ENCODE measurements at regions not wholly inside any gene's neighbourhood (a gene's known extent, or its start where the extent isn't known, plus 50 kb on each side); places are given as distances from the start of the nearest gene placed in this dataset.

DNA sequence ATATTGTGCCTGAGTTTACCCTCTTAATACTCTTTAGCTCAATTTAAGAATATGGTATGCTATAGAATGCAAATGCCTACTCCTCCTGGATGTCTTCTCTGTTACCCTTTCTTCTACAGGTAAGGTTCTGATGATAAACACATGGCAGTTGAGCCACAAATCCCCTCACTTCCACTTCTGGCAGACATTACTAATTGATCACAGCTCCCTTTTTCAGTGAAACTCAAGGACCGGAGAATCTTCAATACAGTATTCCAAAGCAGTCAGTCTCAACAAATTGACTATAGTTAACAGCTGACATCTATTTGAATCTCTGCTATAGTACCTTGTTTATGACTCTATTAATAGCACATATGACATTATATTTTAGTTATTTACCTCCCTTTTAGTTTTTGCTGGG is 232.1 kb upstream of the ADAMTS9 start:
- Mint-ChIP-seq H3K27ac (ENCODE audit: unreplicated experiment) (no peak overlapping the region), H3K27me3 (ENCODE audit: low read depth) (no peaks in the 10 kb centered on the region), H3K9me3 (ENCODE audit: low read depth) (peaks cover 2% of the 10 kb centered on the region), H3K36me3 (ENCODE audit: low read depth) (no peaks in the 10 kb centered on the region), H3K4me3 (ENCODE audit: unreplicated experiment) (no peak overlapping the region), H3K4me1 (ENCODE audit: low read depth) (peaks cover 9% of the 10 kb centered on the region)
- TF ChIP-seq, protein P1, sequence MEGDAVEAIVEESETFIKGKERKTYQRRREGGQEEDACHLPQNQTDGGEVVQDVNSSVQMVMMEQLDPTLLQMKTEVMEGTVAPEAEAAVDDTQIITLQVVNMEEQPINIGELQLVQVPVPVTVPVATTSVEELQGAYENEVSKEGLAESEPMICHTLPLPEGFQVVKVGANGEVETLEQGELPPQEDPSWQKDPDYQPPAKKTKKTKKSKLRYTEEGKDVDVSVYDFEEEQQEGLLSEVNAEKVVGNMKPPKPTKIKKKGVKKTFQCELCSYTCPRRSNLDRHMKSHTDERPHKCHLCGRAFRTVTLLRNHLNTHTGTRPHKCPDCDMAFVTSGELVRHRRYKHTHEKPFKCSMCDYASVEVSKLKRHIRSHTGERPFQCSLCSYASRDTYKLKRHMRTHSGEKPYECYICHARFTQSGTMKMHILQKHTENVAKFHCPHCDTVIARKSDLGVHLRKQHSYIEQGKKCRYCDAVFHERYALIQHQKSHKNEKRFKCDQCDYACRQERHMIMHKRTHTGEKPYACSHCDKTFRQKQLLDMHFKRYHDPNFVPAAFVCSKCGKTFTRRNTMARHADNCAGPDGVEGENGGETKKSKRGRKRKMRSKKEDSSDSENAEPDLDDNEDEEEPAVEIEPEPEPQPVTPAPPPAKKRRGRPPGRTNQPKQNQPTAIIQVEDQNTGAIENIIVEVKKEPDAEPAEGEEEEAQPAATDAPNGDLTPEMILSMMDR (IDR thresholded peaks at IDR 0.05), result no peak
- no peak for DNase-seq (ENCODE audit: low spot score)

- Mint-ChIP-seq H3K9me3 (ENCODE audit: low read depth) (no peaks in the 10 kb centered on the region), H3K27ac (ENCODE audit: unreplicated experiment) (no peak overlapping the region), H3K4me3 (ENCODE audit: unreplicated experiment) (no peak overlapping the region), H3K4me1 (ENCODE audit: low read depth) (peaks cover 9% of the 10 kb centered on the region), H3K27me3 (ENCODE audit: low read depth) (no peaks in the 10 kb centered on the region), H3K36me3 (ENCODE audit: low read depth) (no peaks in the 10 kb centered on the region)
- TF ChIP-seq, protein P1 (IDR thresholded peaks at IDR 0.05), result no peak
- no peak for DNase-seq (ENCODE audit: low spot score)
Observed at GRCh38 chr3:64918989-64919388, 231.2 kb upstream of the ADAMTS9 start.

- Mint-ChIP-seq H3K4me1 (ENCODE audit: low read depth) (peaks cover 9% of the 10 kb centered on the region), H3K27ac (ENCODE audit: unreplicated experiment) (no peak overlapping the region), H3K27me3 (ENCODE audit: low read depth) (no peaks in the 10 kb centered on the region), H3K9me3 (ENCODE audit: low read depth) (no peaks in the 10 kb centered on the region), H3K36me3 (ENCODE audit: low read depth) (no peaks in the 10 kb centered on the region), H3K4me3 (ENCODE audit: unreplicated experiment) (no peak overlapping the region)
- DNase-seq (ENCODE audit: low spot score), result no peak
- TF ChIP-seq, protein P1 (IDR thresholded peaks at IDR 0.05), result no peak
Observed at GRCh38 chr3:64917914-64918453, 230.2 kb upstream of the ADAMTS9 start.

GRCh38 chr3:64916937-64917336 is 229.1 kb upstream of the ADAMTS9 start:
- Mint-ChIP-seq H3K27ac (ENCODE audit: unreplicated experiment) (no peak overlapping the region), H3K27me3 (ENCODE audit: low read depth) (no peaks in the 10 kb centered on the region), H3K9me3 (ENCODE audit: low read depth) (peaks cover 2% of the 10 kb centered on the region), H3K4me1 (ENCODE audit: low read depth) (peaks cover 9% of the 10 kb centered on the region), H3K4me3 (ENCODE audit: unreplicated experiment) (no peak overlapping the region), H3K36me3 (ENCODE audit: low read depth) (no peaks in the 10 kb centered on the region)
- TF ChIP-seq, protein P1 (IDR thresholded peaks at IDR 0.05), result no peak
- DNase-seq (ENCODE audit: low spot score), result no peak

GRCh38 chr3:64916192-64916798 is 228.5 kb upstream of the ADAMTS9 start:
- Mint-ChIP-seq H3K4me3 (ENCODE audit: unreplicated experiment) (no peak overlapping the region), H3K27ac (ENCODE audit: unreplicated experiment) (no peak overlapping the region), H3K27me3 (ENCODE audit: low read depth) (no peaks in the 10 kb centered on the region), H3K4me1 (ENCODE audit: low read depth) (peaks cover 9% of the 10 kb centered on the region), H3K36me3 (ENCODE audit: low read depth) (no peaks in the 10 kb centered on the region), H3K9me3 (ENCODE audit: low read depth) (peaks cover 2% of the 10 kb centered on the region)
- TF ChIP-seq, protein P1 (IDR thresholded peaks at IDR 0.05), result no peak
- DNase-seq (ENCODE audit: low spot score), result no peak
